ENCODE measurements at regions not wholly inside any gene's neighbourhood (a gene's known extent, or its start where the extent isn't known, plus 50 kb on each side); places are given as distances from the start of the nearest gene placed in this dataset.

GRCh38 chr4:38381788-38382187 lies 282.2 kb upstream of the KLF3 start:
- WGBS, 2 donors: 66 to 70% methylated on average over 6 of the region's 6 CpGs
- intact Hi-C loops (cut with DNase I; ENCODE audit: low total_unique reads): no loop called here
- DNase-seq (ENCODE audit: low spot score in 2 of 2): no peak
- no peak overlapping the region for H3K4me3 ChIP-seq (ENCODE audit: low read depth, poor library complexity, severe bottlenecking)
- TF ChIP-seq CTCF (IDR thresholded peaks at IDR 0.05) (no peak), POLR2A (IDR thresholded peaks at IDR 0.05) (no peak)

- WGBS, 2 donors: 75 to 79% methylated on average over 7 of the region's 7 CpGs
Measured at GRCh38 chr4:38382520-38382919, 281.5 kb upstream of the KLF3 start.

GRCh38 chr4:38383646-38384121 lies 280.3 kb upstream of the KLF3 start:
- 41 to 54% methylated on average over 3 of the region's 3 CpGs for WGBS, 2 donors
- DNase-seq (ENCODE audit: low spot score in 2 of 2): no peak
- intact Hi-C loops (cut with DNase I; ENCODE audit: low total_unique reads): no loop called here
- H3K4me3 ChIP-seq (ENCODE audit: low read depth, poor library complexity, severe bottlenecking): no peak overlapping the region
- TF ChIP-seq CTCF (IDR thresholded peaks at IDR 0.05): no peak
- TF ChIP-seq POLR2A (IDR thresholded peaks at IDR 0.05): no peak

More at GRCh38 chr4:38382520-38382919, 281.5 kb upstream of the KLF3 start:
- no peak for TF ChIP-seq CTCF (IDR thresholded peaks at IDR 0.05)
- no peak for DNase-seq (ENCODE audit: low spot score in 2 of 2)
- intact Hi-C loops (cut with DNase I; ENCODE audit: low total_unique reads): no loop called here
- no peak overlapping the region for H3K4me3 ChIP-seq (ENCODE audit: low read depth, poor library complexity, severe bottlenecking)

GRCh38 chr4:38385093-38386004 lies 278.6 kb upstream of the KLF3 start:
- no peak overlapping the region for H3K4me3 ChIP-seq (ENCODE audit: low read depth, poor library complexity, severe bottlenecking)
- no peak for TF ChIP-seq CTCF (IDR thresholded peaks at IDR 0.05)
- TF ChIP-seq POLR2A (IDR thresholded peaks at IDR 0.05): no peak
- no peak for DNase-seq (ENCODE audit: low spot score in 2 of 2)
- 29 to 32% methylated on average over 6 of the region's 6 CpGs for WGBS, 2 donors
- intact Hi-C loops (cut with DNase I; ENCODE audit: low total_unique reads): no loop called here

- 35 to 37% methylated on average over 2 of the region's 2 CpGs for WGBS, 2 donors
- intact Hi-C loops (cut with DNase I; ENCODE audit: low total_unique reads): no loop called here
- H3K4me3 ChIP-seq (ENCODE audit: low read depth, poor library complexity, severe bottlenecking): no peak overlapping the region
- no peak for DNase-seq (ENCODE audit: low spot score in 2 of 2)
- TF ChIP-seq CTCF (IDR thresholded peaks at IDR 0.05) (no peak), POLR2A (IDR thresholded peaks at IDR 0.05) (no peak)
Measured at GRCh38 chr4:38386005-38386551, 277.9 kb upstream of the KLF3 start.
